Limb (tissue), 2 donors: ENCODE measurements at regions not wholly inside any gene's neighbourhood (a gene's known extent, or its start where the extent isn't known, plus 50 kb on each side); places are given as distances from the start of the nearest gene placed in this dataset.
"Not testable (repeated sequence)": the region's sequence is repeated elsewhere in the genome, so short reads cannot be mapped to it uniquely, and the experiment has no call there.

ENCODE experiments used
- DNase-seq, 2 donors: peaks; one replicate each; pipeline ENCODE4 v3.0.0-alpha.2; 2016; ENCODE audit errors: extremely low spot score in 2 of 2

GRCh38 chrX:143935601-143936000 lies 51.7 kb downstream of the UBE2NL start:
- DNase-seq, result no peak

- no peak for DNase-seq
Observed at GRCh38 chrX:143940119-143940518, 56.2 kb downstream of the UBE2NL start.

- DNase-seq, result no peak
Observed at GRCh38 chrX:143945171-143945570, 61.3 kb downstream of the UBE2NL start.

- DNase-seq, result no peak
Observed at GRCh38 chrX:143964549-143964948, 80.7 kb downstream of the UBE2NL start.

- no peak for DNase-seq
Observed at GRCh38 chrX:143988356-143988755, 104.5 kb downstream of the UBE2NL start.

GRCh38 chrX:143994206-143994605 lies 110.3 kb downstream of the UBE2NL start:
- DNase-seq, result no peak

GRCh38 chrX:143998261-143998660 lies 114.4 kb downstream of the UBE2NL start:
- no peak for DNase-seq

GRCh38 chrX:144006811-144007210 lies 122.9 kb downstream of the UBE2NL start:
- no peak for DNase-seq

- DNase-seq, result no peak
Observed at GRCh38 chrX:144040793-144041192, 156.9 kb downstream of the UBE2NL start.

GRCh38 chrX:144042271-144042670 lies 158.4 kb downstream of the UBE2NL start:
- no peak for DNase-seq

GRCh38 chrX:144075432-144075831 lies 191.6 kb downstream of the UBE2NL start:
- DNase-seq, result no peak

GRCh38 chrX:144082237-144082636 lies 198.4 kb downstream of the UBE2NL start:
- DNase-seq, result not testable (repeated sequence)

- not testable (repeated sequence) for DNase-seq
Observed at GRCh38 chrX:144089674-144090073, 205.8 kb downstream of the UBE2NL start.

- not testable (repeated sequence) for DNase-seq
Observed at GRCh38 chrX:144092116-144092515, 208.2 kb downstream of the UBE2NL start.

- not testable (repeated sequence) for DNase-seq
Observed at GRCh38 chrX:144119490-144119889, 235.6 kb downstream of the UBE2NL start.

- not testable (repeated sequence) for DNase-seq
Observed at GRCh38 chrX:144121566-144121965, 237.7 kb downstream of the UBE2NL start.

GRCh38 chrX:144127570-144128169 lies 243.8 kb downstream of the UBE2NL start:
- DNase-seq, result not testable (repeated sequence)

GRCh38 chrX:144129511-144129910 lies 245.6 kb downstream of the UBE2NL start:
- DNase-seq, result not testable (repeated sequence)

GRCh38 chrX:144130507-144130906 lies 246.6 kb downstream of the UBE2NL start:
- DNase-seq, result not testable (repeated sequence)

- DNase-seq, result not testable (repeated sequence)
Observed at GRCh38 chrX:144131080-144131479, 247.2 kb downstream of the UBE2NL start.

- not testable (repeated sequence) for DNase-seq
Observed at GRCh38 chrX:144134448-144135119, 250.7 kb downstream of the UBE2NL start.

GRCh38 chrX:144154474-144154873 lies 270.6 kb downstream of the UBE2NL start:
- DNase-seq, result not testable (repeated sequence)

- not testable (repeated sequence) for DNase-seq
Observed at GRCh38 chrX:144185197-144185596, 301.3 kb downstream of the UBE2NL start.
